ENCODE measurements at regions not wholly inside any gene's neighbourhood (a gene's known extent, or its start where the extent isn't known, plus 50 kb on each side); places are given as distances from the start of the nearest gene placed in this dataset.

DNA sequence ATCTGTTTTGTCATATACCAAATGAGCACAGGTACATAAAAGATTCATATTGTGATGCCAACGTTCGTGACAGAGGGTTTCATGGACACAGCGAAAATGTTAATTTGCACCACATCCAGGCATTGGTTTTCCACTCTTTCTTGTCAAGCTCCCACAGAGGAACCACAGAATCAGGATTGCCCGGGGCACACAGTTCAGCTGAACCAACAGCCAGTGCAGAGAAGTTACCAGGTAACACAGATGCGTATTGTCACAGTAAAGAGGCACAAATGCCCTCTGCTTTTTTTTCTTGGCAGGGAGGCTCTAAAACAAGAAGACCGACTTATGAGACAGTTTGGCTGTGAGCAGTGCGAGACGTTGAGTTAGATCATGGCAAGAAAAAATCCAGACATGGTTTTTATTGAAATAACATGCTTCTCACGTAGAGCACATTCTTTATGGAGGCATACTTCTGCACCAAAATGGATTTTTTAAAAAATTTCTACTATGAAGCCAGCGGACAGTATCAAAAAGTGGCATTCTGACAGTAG lies 331.1 kb upstream of the KIAA1217 start:
- no peak for ATAC-seq
- TF ChIP-seq, protein P1, sequence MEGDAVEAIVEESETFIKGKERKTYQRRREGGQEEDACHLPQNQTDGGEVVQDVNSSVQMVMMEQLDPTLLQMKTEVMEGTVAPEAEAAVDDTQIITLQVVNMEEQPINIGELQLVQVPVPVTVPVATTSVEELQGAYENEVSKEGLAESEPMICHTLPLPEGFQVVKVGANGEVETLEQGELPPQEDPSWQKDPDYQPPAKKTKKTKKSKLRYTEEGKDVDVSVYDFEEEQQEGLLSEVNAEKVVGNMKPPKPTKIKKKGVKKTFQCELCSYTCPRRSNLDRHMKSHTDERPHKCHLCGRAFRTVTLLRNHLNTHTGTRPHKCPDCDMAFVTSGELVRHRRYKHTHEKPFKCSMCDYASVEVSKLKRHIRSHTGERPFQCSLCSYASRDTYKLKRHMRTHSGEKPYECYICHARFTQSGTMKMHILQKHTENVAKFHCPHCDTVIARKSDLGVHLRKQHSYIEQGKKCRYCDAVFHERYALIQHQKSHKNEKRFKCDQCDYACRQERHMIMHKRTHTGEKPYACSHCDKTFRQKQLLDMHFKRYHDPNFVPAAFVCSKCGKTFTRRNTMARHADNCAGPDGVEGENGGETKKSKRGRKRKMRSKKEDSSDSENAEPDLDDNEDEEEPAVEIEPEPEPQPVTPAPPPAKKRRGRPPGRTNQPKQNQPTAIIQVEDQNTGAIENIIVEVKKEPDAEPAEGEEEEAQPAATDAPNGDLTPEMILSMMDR (IDR thresholded peaks at IDR 0.05), result no peak
- intact Hi-C loops (cut with DNase I), result no loop called here

DNA sequence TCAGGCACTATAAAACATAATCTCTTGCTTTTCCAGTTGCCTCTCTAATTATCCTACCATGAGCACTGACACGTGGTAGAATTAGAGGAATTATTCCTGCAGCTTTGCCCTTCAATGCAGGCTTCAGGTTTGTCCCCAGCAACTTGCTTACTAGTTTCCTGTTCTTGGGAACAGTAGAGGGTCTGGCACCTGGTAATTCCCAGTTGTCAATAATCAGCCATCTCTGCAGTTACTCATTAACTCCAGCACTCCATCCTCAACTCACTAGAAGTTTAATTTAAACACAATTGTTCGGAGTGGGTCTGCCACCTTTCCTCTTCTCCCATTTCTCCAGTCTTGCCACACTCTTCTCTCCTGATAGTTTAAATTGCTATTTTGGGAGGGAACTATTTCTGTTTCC lies 324.3 kb upstream of the KIAA1217 start:
- DNase-seq, result no peak
- H3K36me3 ChIP-seq, result no peaks in the 10 kb centered on the region
- ATAC-seq, result no peak

More for the DNA sequence above, 331.1 kb upstream of the KIAA1217 start:
- no peaks in the 10 kb centered on the region for H3K9me3 ChIP-seq
- H3K27me3 ChIP-seq, result no peaks in the 10 kb centered on the region
- H3K27ac ChIP-seq, result no peak overlapping the region
- H3K4me1 ChIP-seq, result no peaks in the 10 kb centered on the region
- DNase-seq, result no peak
- H3K36me3 ChIP-seq, result no peaks in the 10 kb centered on the region
- no peak overlapping the region for H3K4me3 ChIP-seq

DNA sequence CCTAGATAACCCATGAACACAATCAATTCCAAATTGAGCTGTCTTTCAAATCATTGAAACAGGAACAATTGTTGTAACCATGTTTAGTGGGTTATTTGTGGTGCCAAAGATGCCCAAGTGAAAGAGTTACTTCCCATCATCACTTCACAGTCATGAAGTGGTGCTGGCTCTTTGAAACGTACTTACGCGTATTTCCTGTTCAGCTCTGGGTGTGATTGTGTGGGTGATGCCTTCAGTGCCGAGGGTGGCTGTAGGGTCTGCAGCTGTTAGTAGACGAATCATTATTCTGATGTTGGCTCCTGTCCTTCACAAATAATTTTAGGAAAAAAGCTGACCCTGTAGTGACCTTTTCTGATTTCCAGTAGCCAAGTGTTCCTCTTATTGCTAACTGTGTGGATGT lies 323.1 kb upstream of the KIAA1217 start:
- TF ChIP-seq, protein P1 (IDR thresholded peaks at IDR 0.05), result no peak
- Histone ChIP-seq H3K27ac (no peak overlapping the region), H3K27me3 (no peaks in the 10 kb centered on the region), H3K9me3 (no peaks in the 10 kb centered on the region), H3K36me3 (no peaks in the 10 kb centered on the region), H3K4me3 (no peak overlapping the region), H3K4me1 (no peaks in the 10 kb centered on the region)
- no peak for DNase-seq
- intact Hi-C loops (cut with DNase I), result no loop called here
- no peak for ATAC-seq

More for the DNA sequence above, 324.3 kb upstream of the KIAA1217 start:
- intact Hi-C loops (cut with DNase I), result no loop called here
- TF ChIP-seq, protein P1 (IDR thresholded peaks at IDR 0.05), result no peak
- Histone ChIP-seq H3K4me1 (no peaks in the 10 kb centered on the region), H3K27ac (no peak overlapping the region), H3K27me3 (no peaks in the 10 kb centered on the region), H3K4me3 (no peak overlapping the region), H3K9me3 (no peaks in the 10 kb centered on the region)

DNA sequence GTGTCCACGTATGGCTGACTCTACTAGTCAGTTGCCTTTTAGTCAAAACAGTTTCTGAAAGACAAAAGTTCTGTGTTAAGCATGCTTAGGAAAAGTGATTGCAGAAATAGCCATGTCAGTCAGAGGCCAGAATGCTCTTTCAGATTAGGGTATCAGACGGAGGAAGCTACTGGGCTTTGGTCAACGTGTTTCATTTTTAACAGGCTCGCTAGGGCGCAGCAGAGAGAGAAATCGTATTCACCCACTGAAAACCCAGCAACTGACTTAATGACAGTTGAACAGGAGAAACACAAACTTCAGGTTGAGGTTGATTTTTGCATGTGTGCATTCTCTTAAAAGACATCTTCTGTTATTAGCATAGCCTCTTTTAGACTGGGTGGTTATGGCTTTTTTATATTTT lies 322.6 kb upstream of the KIAA1217 start:
- DNase-seq (no peak), ATAC-seq (no peak)
- intact Hi-C loops (cut with DNase I), result no loop called here
- Histone ChIP-seq H3K4me1 (no peaks in the 10 kb centered on the region), H3K36me3 (no peaks in the 10 kb centered on the region), H3K4me3 (no peak overlapping the region), H3K9me3 (no peaks in the 10 kb centered on the region), H3K27ac (no peak overlapping the region), H3K27me3 (no peaks in the 10 kb centered on the region)
- TF ChIP-seq, protein P1 (IDR thresholded peaks at IDR 0.05), result no peak

DNA sequence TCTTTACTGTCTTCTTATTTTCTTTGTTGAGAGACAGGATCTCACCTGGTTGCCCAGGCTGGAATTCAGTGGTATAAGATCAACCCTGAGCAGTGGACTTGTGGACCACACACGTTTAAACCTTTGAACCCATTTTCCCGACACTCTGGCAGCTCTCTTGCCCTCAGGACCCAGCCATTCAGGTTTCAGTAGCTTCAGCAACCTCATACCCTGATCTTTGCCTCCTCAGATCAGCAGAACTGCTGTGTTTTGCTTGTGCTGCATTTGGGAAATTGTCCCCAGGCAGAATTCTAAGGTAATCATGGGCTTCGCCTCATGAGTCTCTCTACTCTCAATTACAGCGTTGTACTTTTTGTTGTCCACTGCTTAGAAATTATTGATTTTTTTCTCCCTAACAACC lies 317.6 kb upstream of the KIAA1217 start:
- Histone ChIP-seq H3K27ac (no peak overlapping the region), H3K4me3 (no peak overlapping the region), H3K9me3 (no peaks in the 10 kb centered on the region), H3K36me3 (no peaks in the 10 kb centered on the region), H3K4me1 (no peaks in the 10 kb centered on the region), H3K27me3 (no peaks in the 10 kb centered on the region)
- ATAC-seq (no peak), DNase-seq (no peak)
- intact Hi-C loops (cut with DNase I), result no loop called here
- TF ChIP-seq, protein P1 (IDR thresholded peaks at IDR 0.05), result no peak

DNA sequence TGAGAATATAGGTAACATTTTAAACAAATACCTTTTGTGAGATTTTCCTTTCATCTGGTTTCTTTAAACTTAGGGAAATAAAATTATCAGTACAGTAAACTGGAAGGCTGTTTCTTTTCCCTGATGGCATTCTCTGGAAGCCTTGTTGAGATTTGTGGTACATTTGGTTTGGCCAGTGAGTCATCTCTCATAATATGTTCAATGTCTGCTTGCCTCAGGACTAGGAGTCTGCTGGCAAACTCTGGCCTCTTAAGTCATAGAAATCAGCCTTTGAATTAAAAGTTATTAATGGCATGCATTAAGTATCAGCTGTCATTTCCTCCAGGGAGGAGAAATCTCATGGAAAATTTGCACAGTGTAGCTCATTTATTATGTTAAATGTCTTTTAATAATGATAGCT lies 316.6 kb upstream of the KIAA1217 start:
- no peak overlapping the region for H3K4me3 ChIP-seq
- TF ChIP-seq, protein P1 (IDR thresholded peaks at IDR 0.05), result no peak
- no peaks in the 10 kb centered on the region for H3K27me3 ChIP-seq
- intact Hi-C loops (cut with DNase I), result no loop called here
- no peak overlapping the region for H3K27ac ChIP-seq
- ATAC-seq, result no peak
- no peaks in the 10 kb centered on the region for H3K36me3 ChIP-seq
- DNase-seq, result no peak
- H3K4me1 ChIP-seq, result no peaks in the 10 kb centered on the region
- H3K9me3 ChIP-seq, result no peaks in the 10 kb centered on the region

All from upper lobe of right lung (tissue), 1 donor.